ENCODE measurements at regions not wholly inside any gene's neighbourhood (a gene's known extent, or its start where the extent isn't known, plus 50 kb on each side); places are given as distances from the start of the nearest gene placed in this dataset.
"Not testable (repeated sequence)": the region's sequence is repeated elsewhere in the genome, so short reads cannot be mapped to it uniquely, and the experiment has no call there.

- H3K36me3 Mint-ChIP-seq (ENCODE audit: low read depth, unreplicated experiment), result no peaks in the 10 kb centered on the region
- no peak overlapping the region for H3K27ac Mint-ChIP-seq (ENCODE audit: unreplicated experiment)
- H3K9me3 Mint-ChIP-seq (ENCODE audit: unreplicated experiment), result no peaks in the 10 kb centered on the region
- DNase-seq (ENCODE audit: low spot score), result no peak
- TF ChIP-seq CTCF (IDR thresholded peaks at IDR 0.05; ENCODE audit: unreplicated experiment), result no peak
- H3K27me3 Mint-ChIP-seq (ENCODE audit: unreplicated experiment), result no peaks in the 10 kb centered on the region
- no peak overlapping the region for H3K4me3 Mint-ChIP-seq (ENCODE audit: unreplicated experiment)
- H3K4me1 Mint-ChIP-seq (ENCODE audit: unreplicated experiment), result no peaks in the 10 kb centered on the region
These were observed 434.9 kb downstream of the SHISA9 start for GRCh38 chr16:13336335-13336734.

GRCh38 chr16:13336907-13337881 is 435.8 kb downstream of the SHISA9 start:
- H3K9me3 Mint-ChIP-seq (ENCODE audit: unreplicated experiment); H3K4me1 Mint-ChIP-seq (ENCODE audit: unreplicated experiment); H3K36me3 Mint-ChIP-seq (ENCODE audit: low read depth, unreplicated experiment); H3K4me3 Mint-ChIP-seq (ENCODE audit: unreplicated experiment); DNase-seq (ENCODE audit: low spot score); H3K27ac Mint-ChIP-seq (ENCODE audit: unreplicated experiment); H3K27me3 Mint-ChIP-seq (ENCODE audit: unreplicated experiment): not testable (repeated sequence)

- no peak overlapping the region for H3K27ac Mint-ChIP-seq (ENCODE audit: unreplicated experiment)
These were observed 436.6 kb downstream of the SHISA9 start for GRCh38 chr16:13338044-13338443.

GRCh38 chr16:13342675-13343074 is 441.3 kb downstream of the SHISA9 start:
- TF ChIP-seq CTCF (IDR thresholded peaks at IDR 0.05; ENCODE audit: unreplicated experiment), result no peak
- no peak overlapping the region for H3K4me3 Mint-ChIP-seq (ENCODE audit: unreplicated experiment)
- no peaks in the 10 kb centered on the region for H3K4me1 Mint-ChIP-seq (ENCODE audit: unreplicated experiment)
- H3K36me3 Mint-ChIP-seq (ENCODE audit: low read depth, unreplicated experiment), result no peaks in the 10 kb centered on the region
- peaks cover 2% of the 10 kb centered on the region for H3K27me3 Mint-ChIP-seq (ENCODE audit: unreplicated experiment)
- DNase-seq (ENCODE audit: low spot score), result no peak
- H3K27ac Mint-ChIP-seq (ENCODE audit: unreplicated experiment), result no peak overlapping the region
- no peaks in the 10 kb centered on the region for H3K9me3 Mint-ChIP-seq (ENCODE audit: unreplicated experiment)

More at GRCh38 chr16:13338044-13338443, 436.6 kb downstream of the SHISA9 start:
- no peaks in the 10 kb centered on the region for H3K4me1 Mint-ChIP-seq (ENCODE audit: unreplicated experiment)
- no peak for DNase-seq (ENCODE audit: low spot score)
- H3K36me3 Mint-ChIP-seq (ENCODE audit: low read depth, unreplicated experiment), result no peaks in the 10 kb centered on the region
- H3K27me3 Mint-ChIP-seq (ENCODE audit: unreplicated experiment), result no peaks in the 10 kb centered on the region
- no peak for TF ChIP-seq CTCF (IDR thresholded peaks at IDR 0.05; ENCODE audit: unreplicated experiment)
- no peaks in the 10 kb centered on the region for H3K9me3 Mint-ChIP-seq (ENCODE audit: unreplicated experiment)
- no peak overlapping the region for H3K4me3 Mint-ChIP-seq (ENCODE audit: unreplicated experiment)

GRCh38 chr16:13344001-13344400 is 442.6 kb downstream of the SHISA9 start:
- Mint-ChIP-seq H3K27me3 (ENCODE audit: unreplicated experiment) (peaks cover 2% of the 10 kb centered on the region), H3K4me3 (ENCODE audit: unreplicated experiment) (no peak overlapping the region), H3K9me3 (ENCODE audit: unreplicated experiment) (no peaks in the 10 kb centered on the region), H3K36me3 (ENCODE audit: low read depth, unreplicated experiment) (no peaks in the 10 kb centered on the region), H3K27ac (ENCODE audit: unreplicated experiment) (no peak overlapping the region), H3K4me1 (ENCODE audit: unreplicated experiment) (no peaks in the 10 kb centered on the region)
- TF ChIP-seq CTCF (IDR thresholded peaks at IDR 0.05; ENCODE audit: unreplicated experiment), result no peak
- DNase-seq (ENCODE audit: low spot score), result no peak

Data from endothelial cell (in vitro differentiated cells).